Activated CD4-positive, CD25-positive, alpha-beta regulatory T cell treated with anti-CD3 and anti-CD28 coated beads, Interleukin-2, amount 50 U/mL, for 24 hours (primary cell): ENCODE measurements at regions not wholly inside any gene's neighbourhood (a gene's known extent, or its start where the extent isn't known, plus 50 kb on each side); places are given as distances from the start of the nearest gene placed in this dataset.

Experiments used
- ATAC-seq, 2 donors: fragments of 150-1000 bp; cut with Tn5 transposase; one replicate each; pipeline ENCODE4 v1.10.0; 2021; ENCODE audit warnings: mild to moderate bottlenecking in 1 of 2, moderate library complexity in 1 of 2

DNA sequence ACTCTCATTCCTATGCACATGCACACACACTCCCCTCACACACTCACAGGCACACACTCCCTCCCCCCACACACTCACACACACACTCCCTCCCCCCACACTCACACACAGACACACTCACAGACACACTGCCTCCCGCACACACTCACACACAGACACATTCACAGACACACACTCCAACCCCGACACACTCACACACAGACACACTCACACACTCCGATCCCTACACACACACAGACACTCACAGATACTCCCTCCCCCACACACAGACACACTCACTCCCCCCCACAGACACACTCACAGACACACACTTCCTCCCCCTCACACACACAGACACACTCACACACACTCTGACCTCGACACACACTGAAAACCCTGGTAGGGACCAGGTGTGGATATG lies 176.2 kb downstream of the TFAP2C start:
- ATAC-seq, result no peak

DNA sequence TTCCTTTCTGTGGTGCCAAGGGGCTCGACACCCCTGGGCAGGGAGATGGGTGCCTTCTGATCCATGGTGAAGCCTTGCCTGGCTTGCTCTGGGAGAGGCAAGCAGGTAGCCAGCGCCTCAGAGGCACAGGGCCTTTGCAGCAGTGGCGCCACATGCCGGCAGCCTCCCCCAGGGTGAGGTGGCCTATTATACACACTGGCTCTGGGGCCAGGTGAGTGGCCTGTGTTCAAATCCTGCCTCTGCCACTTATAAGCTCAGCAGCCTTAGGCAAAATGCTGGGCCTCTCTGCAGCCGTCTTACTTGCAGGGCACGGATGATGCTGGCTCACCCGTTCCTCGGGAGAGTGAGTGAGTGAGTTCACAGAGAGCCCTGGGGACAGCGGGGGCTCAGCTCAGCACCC lies 176.9 kb downstream of the TFAP2C start:
- no peak for ATAC-seq

DNA sequence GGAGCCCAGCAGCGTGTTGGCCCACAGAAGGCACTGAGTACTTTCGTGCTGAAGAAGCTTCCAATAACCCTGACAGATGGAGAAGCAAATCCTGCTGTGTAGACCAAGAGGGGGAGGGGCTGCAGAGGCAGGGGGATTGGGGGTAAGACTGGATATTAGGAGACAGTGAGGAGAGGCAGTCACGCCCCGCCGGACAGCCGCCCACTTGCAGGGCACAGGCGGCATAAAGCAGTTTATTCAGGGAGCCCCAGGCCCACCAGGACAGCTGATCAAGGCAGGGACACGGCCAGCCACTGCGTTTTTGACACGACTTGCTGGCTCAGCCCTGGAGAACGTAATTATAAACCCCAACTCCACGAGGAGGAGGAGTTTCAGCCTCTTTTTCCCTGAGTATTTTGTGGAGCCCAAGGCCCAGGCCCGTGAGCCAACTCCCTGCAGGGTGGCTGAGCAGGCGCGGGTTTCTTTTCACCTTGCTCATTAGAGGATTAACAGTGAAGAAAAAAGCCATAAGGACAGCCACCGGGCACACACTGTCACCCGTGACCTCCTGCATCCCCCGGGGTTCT lies 177.9 kb downstream of the TFAP2C start:
- ATAC-seq, result no peak

DNA sequence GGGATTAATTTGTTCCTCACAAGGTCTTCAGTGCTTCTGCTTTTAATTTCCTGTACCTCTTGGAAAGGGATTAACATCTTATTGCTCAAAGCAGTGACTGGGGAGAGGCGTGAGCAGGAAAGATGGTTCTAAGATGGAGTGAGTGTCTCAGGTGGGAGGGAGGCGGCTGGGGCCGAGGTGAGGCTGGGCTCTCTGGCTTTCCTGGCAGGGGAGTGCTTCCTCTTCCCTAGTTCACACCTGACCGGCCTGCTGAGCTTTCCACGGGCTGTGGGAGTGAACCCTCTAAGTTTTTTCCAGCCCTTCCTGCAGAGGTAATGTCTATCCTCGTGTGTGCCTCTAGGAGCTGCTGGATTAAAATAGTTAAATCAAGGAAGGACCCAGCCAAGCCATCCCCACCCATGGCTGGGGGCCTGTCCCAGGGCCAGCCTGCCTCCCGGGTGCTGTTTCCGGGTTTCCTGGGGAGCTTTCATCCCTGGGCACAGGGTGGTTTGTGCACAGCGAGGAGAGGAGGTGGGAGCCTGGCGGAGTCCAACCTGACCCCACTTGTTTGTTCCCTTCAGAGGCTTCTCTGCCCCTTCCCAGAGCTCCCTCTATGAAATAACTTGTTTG lies 179.1 kb downstream of the TFAP2C start:
- no peak for ATAC-seq

DNA sequence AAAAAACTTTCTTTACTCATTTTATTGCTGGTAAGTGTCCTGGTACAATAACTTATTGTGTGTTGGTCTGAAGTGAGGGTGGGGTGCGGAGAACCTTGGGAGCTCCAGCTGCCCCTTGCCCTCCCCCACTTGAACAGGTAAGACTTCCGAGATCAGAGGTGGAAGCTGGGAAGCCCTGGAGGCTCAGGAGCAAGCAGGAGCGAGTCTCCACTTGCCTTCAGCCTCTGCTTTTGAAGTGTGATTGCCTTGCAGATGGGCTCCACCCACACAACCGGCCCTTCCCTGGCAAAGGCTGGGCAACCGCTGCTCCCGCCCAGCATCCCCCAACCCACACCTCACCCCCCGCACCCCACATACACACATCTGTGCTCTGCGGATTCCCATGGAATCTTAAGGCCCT lies 179.6 kb downstream of the TFAP2C start:
- no peak for ATAC-seq

DNA sequence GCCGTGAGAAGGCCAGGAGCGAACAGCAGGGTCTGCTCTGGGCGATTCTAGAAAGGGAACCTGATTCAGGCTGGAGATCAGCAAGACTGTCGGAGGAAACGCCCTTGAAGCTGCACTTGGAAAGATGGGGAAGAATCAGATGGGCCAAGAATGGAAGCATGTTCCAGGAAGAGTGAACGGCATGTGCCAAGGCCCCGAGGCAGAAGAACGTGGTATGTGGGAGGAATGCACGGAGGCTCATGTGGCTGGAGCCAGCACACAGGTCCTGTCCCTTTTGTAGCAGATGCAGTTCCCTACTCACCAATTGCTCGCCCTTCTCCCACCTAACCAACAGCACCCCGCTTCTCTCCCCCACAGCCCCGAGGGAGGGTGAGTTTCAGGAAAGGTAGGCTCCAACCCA lies 180.6 kb downstream of the TFAP2C start:
- no peak for ATAC-seq

DNA sequence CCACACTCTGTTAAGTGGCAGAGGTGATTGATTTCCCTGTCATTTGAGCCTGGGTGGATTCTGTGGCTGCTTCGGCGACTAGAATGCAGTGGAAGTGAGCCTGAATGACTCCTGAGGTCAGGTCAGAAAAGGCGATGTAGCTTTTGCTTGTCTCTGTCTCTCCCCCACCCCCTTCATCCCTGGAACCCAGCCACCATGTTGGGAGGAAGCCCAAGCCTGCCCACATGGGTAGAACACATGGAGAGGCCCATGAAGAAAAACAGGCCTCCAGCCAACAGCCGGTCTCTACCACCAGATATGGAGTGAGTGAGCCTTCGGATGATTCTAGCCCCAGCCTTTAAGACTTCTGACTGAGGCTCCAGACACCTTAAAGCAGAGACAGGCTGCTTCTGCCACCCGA lies 181.0 kb downstream of the TFAP2C start:
- ATAC-seq, result no peak

DNA sequence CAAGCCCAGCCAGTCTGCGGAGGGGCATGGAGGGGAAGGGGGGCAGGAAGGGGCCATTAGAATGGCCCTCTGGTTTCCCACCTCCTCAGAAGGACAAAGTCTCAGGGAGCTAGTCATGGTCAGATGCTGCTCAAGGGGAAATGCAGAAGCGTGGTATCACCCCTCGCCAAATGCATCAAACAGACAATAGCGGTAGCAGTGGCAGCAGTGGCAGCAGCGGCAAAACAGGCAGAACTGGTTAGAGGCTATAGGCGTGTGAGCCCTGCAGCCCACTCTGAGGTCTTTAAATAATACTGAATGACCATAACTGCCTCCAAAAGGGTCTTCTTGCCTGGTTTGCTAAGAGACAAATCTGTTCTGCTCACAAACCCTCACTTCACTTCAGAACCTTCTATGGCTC lies 186.7 kb downstream of the TFAP2C start:
- ATAC-seq, result no peak

DNA sequence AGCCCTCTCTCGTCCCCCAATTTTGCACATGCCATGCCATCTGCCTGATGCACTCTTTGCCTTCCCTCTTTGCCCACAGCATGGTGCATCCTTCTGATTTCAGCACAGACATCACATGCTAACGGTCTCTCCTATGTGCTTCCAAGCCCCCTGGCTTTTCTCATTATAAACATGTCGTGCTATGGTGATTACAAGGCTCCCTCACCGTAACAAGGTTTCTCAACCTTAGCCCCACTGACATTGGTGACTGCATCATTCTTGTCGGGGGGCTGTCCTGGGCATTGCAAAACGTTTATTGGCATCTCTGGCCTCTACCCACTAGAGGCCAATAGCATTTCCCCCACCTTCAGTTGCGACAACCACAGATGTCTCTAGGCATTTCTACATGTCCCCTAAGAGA lies 187.2 kb downstream of the TFAP2C start:
- ATAC-seq, result no peak

DNA sequence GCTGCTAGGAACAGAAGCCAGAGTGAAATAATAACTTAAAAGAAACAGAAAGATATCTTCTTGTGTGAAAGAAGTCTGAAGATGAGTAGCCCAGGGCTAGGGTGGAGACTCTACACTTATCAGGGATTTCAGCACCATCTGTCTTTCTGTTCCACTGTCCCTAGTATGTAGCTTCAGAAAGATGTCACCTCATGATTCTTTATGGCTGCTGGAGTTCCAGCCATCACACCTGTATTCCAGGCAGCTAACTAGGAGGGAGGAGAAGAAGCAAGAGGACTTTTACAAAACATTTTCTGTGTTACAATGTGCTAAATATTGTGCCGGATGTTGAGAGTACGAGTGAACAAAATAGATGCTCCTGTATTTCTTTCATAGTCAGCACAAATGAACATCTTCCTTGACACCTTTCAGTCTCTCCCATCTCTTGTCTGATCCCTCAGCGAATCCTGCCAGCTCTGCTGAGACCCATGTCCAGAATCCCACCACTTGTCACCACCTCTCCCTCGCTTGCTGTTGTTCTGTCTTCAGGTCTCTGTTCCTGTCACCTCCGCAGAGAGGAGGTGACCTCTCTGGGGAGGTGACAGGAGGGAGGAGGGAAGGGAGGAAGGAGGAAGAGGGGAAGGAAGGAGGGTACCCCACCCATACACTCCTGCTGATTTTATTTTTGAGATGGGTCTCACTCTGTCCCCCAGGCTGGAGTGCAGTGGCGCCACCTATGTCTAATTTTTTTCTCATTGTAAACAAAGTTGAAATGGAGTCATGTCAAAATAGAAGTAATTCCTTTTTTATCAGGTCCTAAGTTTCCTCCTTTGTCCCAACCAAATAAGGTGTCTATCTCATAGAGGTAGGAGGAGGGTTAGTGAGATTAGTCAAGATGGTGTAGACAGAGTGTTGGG lies 188.9 kb downstream of the TFAP2C start:
- ATAC-seq, result no peak

DNA sequence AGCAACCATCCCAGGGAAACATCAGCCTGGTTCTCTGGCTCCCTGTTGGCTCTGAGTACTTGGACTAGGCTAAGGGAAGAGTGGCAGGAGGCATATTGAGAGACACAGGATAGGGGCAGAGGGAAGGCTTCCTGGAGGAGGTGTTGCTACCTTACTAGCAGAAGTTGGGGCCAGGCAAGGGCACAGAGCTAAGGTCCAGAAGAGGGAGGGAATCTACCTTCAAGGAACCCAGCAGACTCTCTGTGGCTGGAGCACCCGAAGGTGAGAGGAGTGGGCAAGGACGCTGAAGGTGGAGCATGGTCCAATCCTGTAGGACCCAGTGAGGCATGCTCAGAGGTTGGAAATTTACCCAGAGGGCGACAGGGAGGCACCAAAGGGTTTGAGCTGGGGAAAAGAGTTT lies 191.9 kb downstream of the TFAP2C start:
- no peak for ATAC-seq

DNA sequence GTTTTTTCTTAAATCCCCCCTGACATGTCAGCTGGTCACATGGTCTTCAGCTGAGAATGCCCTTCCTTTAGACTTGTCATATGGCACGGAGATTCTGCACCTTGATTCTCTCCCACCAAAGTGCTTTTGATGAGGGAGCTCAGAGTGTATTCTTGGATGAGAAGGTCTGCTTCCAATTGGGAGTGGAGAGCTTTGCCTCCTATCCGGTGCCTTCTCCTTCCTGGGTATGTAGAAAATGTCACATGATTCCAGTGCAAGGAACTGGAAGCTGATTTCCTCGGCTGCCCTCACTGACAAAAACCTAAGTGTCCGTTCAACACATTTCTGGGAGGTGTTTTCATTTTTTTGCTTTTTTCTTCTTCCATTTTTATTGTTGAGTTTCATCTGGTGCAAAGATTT lies 197.2 kb downstream of the TFAP2C start:
- ATAC-seq, result no peak

DNA sequence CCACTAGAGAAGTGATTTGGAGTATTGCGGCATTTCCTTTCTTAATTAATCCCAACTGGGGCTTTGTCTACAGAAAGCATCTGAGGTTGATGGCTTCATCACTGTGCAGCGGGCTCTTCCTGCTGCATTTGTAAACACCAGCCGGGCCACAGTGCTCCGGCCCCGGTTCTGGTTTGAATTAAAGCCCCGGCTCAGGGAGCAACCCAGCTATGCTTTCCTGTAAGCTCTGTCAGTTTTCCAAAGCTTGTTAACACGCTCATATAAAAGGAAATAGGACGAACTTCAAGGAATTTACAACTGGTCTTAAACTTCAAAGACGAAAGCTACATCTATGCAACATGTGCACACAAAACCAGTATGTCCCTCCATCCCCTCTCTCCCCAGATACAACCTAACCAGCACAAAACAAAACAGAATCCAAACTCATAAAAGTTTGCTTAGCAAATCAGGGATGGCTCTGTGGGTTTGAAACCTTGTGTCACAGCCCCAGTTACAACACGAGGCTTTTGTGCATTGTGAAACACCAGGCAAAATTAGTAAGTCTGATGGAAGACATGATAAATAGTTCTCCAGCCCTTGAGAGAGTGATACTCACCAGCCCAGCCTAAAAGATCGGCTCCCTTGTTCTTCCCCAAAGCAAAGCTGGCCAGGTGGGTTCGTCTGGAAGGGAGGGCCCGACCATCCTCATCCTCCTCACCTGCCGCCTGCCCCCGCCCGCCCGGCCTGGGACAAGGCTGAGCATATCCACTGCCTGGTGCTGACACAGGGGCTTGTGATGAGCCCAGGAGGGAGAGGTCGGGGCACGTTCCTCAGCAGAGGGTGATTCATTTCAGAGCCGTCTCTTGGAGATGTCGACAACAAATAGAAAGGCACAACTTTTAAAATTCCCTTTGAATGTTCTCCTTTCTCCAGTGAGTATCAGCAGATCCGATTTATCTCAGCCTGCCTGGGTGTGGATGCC lies 197.9 kb downstream of the TFAP2C start:
- no peak for ATAC-seq

DNA sequence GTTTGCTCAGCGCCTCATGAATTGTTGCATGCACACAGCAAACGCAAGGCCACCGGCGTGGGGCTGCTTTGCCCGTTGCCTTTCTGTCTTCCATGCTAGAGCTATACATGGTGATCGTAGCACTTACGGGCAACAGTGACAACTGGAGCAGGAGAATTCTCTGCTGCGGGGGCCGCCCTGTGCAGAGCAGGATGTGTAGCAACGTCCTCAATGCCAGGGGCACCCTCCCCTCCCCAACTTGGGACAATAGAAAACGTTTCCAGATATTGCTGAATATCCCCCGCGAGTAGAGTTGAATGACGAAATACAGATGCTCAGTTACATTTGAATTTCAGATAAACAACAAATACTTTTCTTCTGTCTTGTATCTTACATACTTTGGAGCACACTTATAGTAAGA lies 198.7 kb downstream of the TFAP2C start:
- ATAC-seq, result no peak

DNA sequence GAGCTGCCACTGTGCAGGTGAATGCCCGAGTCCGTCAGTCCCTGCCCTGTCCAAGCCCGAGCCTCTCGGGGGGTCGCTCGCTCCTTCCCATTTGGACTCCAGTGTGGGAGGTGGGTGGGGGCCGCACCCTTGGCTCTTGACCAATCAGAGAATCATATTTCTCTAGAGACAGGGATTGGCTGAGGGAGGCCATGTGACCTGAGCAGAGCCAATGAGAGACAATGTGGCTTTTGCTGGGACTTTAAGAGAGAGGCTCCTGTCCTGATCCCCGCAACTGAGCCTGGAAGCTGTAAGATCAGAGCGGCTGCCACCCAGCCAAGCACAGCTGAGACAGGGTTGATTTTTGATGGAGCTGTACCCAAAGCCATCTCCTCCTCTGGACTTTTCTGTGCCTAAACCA lies 199.3 kb downstream of the TFAP2C start:
- ATAC-seq, result no peak

DNA sequence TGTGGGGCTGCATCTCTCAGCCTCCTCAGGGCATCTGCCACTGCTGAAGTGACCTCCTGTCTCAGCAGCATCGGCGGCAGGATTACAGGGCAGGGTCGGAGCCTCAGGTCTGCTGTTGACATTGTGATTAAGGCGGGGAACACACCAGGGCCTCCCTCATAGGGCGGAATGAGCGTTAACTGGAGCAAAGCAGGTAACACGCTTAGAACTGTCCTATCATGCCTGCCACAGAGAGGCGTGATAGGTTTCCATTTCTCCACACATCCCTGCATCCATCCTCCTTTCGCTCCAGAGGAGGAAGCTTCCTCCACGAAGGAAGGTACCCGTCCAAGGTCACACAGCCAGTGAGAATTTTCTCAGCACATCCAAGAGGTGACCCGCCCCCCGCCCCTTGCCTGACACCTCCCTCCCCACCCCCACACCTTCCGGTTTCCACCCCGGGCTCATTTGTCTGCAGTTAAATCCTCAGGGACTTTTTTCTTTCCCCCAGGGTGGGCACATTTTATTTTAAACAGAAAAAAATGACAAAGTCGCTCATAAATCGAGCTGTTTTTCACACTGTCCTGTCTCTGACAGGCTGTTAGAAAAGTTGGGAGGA lies 200.8 kb downstream of the TFAP2C start:
- no peak for ATAC-seq

DNA sequence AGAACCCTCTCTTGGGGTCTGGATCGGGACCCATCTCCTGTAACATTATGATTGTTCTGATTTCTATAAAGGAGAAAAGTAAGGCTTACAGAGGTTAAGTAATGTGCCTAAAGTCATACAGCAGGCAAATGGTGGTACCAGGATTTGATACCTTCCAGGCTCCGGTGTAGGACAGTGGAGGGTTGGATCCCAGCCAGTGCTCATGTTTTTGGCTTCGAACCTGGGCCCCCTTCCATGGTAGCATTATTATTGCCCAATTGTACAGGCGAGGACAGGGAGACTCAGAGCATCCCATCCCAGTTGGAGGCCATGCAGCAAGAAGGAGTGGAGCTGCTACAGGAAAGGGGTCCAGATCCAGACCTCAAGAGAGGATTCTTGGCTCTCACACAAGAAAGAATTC lies 202.7 kb downstream of the TFAP2C start:
- ATAC-seq, result no peak

DNA sequence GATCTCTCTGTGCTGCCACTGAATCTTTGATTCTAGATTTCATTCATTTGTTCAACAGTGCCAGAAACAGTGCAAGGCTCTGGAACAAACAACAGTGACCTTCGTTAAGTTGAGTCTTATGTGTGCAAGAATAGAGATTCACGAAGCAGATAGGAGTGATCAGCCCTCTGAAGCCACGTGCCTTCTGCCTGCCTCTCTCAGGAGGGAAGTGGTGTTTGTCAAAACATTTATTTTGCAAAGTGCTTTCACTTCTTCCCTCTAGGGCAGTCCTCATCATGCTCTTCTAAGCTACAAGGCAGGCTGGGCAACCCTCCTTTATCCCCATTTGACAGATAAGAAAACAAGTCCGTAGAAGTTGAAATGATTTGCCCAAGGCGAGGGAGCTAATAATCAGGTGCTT lies 204.3 kb downstream of the TFAP2C start:
- ATAC-seq, result no peak

DNA sequence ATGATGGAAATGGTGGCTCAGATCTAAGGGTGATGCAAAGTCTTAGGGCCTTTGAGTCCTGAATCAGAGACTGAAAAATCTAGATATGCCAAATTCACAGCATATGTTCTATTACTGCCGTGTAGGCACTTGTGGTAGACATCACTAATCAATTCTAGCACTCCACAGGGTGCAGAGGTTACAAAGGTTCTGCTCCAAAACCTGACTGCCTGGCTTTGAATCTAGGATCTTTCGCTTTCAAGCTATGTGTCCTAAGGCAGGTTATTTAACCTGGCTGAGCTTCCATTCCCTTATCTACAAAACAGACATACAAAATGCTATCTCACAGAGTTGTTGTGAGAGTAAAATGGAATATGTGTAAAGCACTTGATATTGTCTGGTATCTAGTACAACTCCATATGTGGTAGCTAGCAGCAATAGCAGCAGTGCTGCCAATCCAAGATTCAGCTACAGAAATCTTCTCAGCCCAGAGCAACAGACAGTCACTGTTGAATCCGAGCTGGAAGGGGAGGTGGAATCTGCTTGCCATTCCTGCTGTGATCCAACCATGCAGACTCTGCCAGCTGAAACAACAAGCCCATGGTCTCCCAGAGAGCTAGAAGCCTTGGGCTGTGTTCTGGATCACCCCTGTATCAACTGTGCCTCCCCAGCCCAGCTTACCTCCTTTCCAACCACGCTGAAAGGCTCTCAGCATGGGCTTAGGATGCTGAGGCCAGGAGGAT lies 206.9 kb downstream of the TFAP2C start:
- ATAC-seq, result no peak

DNA sequence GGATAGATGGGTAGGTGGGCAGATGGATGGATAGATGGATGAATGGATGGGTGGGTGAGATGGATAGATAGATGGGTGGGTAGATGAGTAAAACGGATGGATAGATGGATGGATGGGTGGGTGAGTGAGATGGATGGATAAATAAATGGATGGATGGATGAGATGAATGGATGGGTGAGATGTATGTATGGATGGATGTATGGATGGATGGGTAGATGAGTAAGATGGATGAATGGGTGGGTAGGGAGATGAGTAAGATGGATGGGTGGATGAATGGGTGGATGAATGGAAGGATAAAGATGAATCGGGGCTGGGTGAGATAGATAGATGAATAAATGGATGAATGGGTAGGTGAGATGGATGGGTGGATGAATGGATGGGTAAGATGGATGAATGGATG lies 210.1 kb downstream of the TFAP2C start:
- ATAC-seq, result no peak

DNA sequence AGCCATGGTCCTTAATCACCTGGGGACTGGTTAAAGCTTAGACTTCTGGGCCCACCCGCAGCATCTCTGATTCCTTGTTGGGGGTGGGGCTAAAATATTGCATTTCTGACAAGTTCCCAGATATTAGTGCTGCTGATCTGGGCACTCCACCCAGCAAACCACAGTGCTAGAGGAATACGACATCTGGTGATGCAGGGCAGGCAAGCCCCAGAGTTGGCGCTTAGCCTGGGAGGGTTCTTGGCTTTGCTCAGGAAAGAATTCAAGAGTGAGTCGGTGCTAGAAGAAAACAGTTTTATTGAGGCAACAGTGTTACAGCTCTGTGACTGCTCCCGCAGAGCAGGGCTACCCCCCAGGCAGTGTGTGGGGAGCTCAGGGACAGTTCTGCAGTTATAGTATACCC lies 210.7 kb downstream of the TFAP2C start:
- ATAC-seq, result no peak

DNA sequence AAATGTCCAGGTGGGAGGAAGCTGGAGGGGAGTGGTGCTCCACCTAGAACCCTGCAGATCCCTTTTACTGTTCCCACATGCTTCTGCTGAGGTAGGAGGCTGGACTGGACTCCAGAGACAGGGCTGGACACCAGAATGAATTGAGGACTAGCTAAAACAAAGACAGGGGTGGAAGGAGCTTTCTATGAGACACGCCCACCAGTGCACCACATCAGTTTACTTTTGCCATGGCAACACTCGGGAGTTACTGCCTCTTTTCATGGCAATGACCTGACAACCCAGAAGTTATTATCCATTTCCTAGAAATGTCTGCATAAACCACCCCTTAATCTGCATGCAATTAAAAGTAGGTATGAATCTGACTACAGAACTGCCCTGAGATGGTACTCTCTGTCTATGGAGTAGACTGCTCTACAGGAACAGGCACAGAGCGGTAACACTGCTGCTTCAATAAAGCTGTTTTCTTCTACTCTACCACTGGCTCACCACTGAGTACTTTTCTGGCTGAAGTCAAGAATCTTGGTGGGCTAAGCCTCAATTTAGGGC lies 211.7 kb downstream of the TFAP2C start:
- ATAC-seq, result no peak
